ENCODE measurements at regions not wholly inside any gene's neighbourhood (a gene's known extent, or its start where the extent isn't known, plus 50 kb on each side); places are given as distances from the start of the nearest gene placed in this dataset.
"Not testable (repeated sequence)": the region's sequence is repeated elsewhere in the genome, so short reads cannot be mapped to it uniquely, and the experiment has no call there.

DNA sequence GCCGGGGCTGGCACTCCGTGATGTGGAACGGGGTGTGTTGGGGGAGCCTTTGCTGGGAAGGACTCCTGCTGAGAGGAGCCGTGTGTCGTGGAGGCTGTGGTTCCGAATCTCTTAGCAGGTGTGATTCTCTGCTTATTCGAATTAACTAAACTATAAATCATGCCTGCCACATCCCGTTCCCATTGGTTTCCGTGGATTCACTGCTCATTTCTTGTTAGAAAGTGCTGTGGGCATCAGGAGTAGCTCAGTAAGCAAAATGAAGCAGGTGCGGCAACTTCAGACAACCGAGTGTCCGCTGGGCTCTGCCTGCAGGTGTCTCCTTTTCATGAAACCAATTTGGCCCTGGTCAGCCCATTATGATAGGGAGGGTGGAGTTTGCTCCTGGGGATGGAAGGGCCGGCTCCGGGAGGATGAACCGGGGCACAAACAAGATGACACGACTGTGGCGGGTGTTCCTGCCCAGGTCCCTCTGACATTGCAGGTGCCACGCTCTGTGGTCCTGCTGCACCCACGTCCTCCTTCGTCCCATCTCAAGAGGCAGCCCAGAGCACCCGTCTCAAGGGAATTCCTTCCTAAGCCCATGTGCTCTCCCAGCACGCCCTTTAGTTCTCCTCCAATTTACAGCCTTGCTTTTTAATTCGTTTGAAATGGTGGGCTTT, 251.7 kb downstream of the ADGRD1 start:
- TF ChIP-seq, protein P1, sequence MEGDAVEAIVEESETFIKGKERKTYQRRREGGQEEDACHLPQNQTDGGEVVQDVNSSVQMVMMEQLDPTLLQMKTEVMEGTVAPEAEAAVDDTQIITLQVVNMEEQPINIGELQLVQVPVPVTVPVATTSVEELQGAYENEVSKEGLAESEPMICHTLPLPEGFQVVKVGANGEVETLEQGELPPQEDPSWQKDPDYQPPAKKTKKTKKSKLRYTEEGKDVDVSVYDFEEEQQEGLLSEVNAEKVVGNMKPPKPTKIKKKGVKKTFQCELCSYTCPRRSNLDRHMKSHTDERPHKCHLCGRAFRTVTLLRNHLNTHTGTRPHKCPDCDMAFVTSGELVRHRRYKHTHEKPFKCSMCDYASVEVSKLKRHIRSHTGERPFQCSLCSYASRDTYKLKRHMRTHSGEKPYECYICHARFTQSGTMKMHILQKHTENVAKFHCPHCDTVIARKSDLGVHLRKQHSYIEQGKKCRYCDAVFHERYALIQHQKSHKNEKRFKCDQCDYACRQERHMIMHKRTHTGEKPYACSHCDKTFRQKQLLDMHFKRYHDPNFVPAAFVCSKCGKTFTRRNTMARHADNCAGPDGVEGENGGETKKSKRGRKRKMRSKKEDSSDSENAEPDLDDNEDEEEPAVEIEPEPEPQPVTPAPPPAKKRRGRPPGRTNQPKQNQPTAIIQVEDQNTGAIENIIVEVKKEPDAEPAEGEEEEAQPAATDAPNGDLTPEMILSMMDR (conservative IDR thresholded peaks at IDR 0.05; ENCODE audit: low read depth, low read length): not testable (repeated sequence)
- TF ChIP-seq POLR2A (IDR thresholded peaks at IDR 0.05; ENCODE audit: low read depth, low read length); MXI1 (IDR thresholded peaks at IDR 0.05; ENCODE audit: borderline replicate concordance, low read depth, low read length); CHD1 (IDR thresholded peaks at IDR 0.05; ENCODE audit: low read depth, low read length); RAD21 (IDR thresholded peaks at IDR 0.05; ENCODE audit: low read length); RFX5 (IDR thresholded peaks at IDR 0.05; ENCODE audit: low read depth, low read length); MAFK (IDR thresholded peaks at IDR 0.05; ENCODE audit: low read depth, low read length); RCOR1 (IDR thresholded peaks at IDR 0.05; ENCODE audit: insufficient replicate concordance, low read length); CEBPB (IDR thresholded peaks at IDR 0.05; ENCODE audit: low read depth, low read length); NFE2L2 (IDR thresholded peaks at IDR 0.05; ENCODE audit: low read depth, low read length); SMC3 (IDR thresholded peaks at IDR 0.05; ENCODE audit: low read depth, low read length): not testable (repeated sequence)
- TF ChIP-seq, protein P2, sequence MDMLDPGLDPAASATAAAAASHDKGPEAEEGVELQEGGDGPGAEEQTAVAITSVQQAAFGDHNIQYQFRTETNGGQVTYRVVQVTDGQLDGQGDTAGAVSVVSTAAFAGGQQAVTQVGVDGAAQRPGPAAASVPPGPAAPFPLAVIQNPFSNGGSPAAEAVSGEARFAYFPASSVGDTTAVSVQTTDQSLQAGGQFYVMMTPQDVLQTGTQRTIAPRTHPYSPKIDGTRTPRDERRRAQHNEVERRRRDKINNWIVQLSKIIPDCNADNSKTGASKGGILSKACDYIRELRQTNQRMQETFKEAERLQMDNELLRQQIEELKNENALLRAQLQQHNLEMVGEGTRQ (IDR thresholded peaks at IDR 0.05; ENCODE audit: low read depth, low read length): not testable (repeated sequence)
- TF ChIP-seq, protein P3, sequence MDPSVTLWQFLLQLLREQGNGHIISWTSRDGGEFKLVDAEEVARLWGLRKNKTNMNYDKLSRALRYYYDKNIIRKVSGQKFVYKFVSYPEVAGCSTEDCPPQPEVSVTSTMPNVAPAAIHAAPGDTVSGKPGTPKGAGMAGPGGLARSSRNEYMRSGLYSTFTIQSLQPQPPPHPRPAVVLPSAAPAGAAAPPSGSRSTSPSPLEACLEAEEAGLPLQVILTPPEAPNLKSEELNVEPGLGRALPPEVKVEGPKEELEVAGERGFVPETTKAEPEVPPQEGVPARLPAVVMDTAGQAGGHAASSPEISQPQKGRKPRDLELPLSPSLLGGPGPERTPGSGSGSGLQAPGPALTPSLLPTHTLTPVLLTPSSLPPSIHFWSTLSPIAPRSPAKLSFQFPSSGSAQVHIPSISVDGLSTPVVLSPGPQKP (IDR thresholded peaks at IDR 0.05; ENCODE audit: borderline replicate concordance, low read depth, low read length): not testable (repeated sequence)

Data from IMR-90 (cell line).